Coronary artery (tissue), 2 donors: ENCODE measurements at regions not wholly inside any gene's neighbourhood (a gene's known extent, or its start where the extent isn't known, plus 50 kb on each side); places are given as distances from the start of the nearest gene placed in this dataset.

Source experiments
- DNase-seq: peaks from one replicate; pipeline ENCODE4 v3.0.0-alpha.2; 2017; ENCODE audit warnings: low spot score
- H3K27ac ChIP-seq, 2 donors: fragments of 200-600 bp; sonication (generic); one replicate each; pipeline ENCODE4 v1.5.1; 2016 to 2019
- H3K4me3 ChIP-seq: fragments of 200-600 bp; sonication (generic); 2 replicates; pipeline ENCODE4 v1.5.1; 2016; ENCODE audit warnings: mild to moderate bottlenecking, moderate library complexity
- CTCF ChIP-seq: fragments of 200-600 bp; sonication (generic); IDR thresholded peaks from one replicate; pipeline ENCODE4 v1.5.1; 2019; ENCODE audit warnings: antibody characterized with exemption

GRCh38 chr2:16493788-16494187 is 171.8 kb downstream of the CYRIA start:
- Histone ChIP-seq H3K4me3 (no peak overlapping the region), H3K27ac (no peak overlapping the region)
- TF ChIP-seq CTCF, result no peak
- DNase-seq, result no peak

GRCh38 chr2:16487686-16488085 is 177.9 kb downstream of the CYRIA start:
- TF ChIP-seq CTCF, result no peak
- H3K4me3 ChIP-seq, result no peak overlapping the region
- no peak for DNase-seq
- H3K27ac ChIP-seq, result no peak overlapping the region

- no peak for TF ChIP-seq CTCF
- no peak for DNase-seq
- H3K27ac ChIP-seq, result no peak overlapping the region
Observed at GRCh38 chr2:16485251-16485650, 180.4 kb downstream of the CYRIA start.

GRCh38 chr2:16482460-16482859 is 183.2 kb downstream of the CYRIA start:
- no peak for DNase-seq
- TF ChIP-seq CTCF, result no peak
- Histone ChIP-seq H3K27ac (no peak overlapping the region), H3K4me3 (no peak overlapping the region)

More at GRCh38 chr2:16485251-16485650, 180.4 kb downstream of the CYRIA start:
- no peak overlapping the region for H3K4me3 ChIP-seq

GRCh38 chr2:16481351-16481750 is 184.3 kb downstream of the CYRIA start:
- no peak for DNase-seq
- H3K27ac ChIP-seq, result no peak overlapping the region
- no peak for TF ChIP-seq CTCF
- H3K4me3 ChIP-seq, result no peak overlapping the region

- Histone ChIP-seq H3K4me3 (no peak overlapping the region), H3K27ac (no peak overlapping the region)
- DNase-seq, result no peak
- TF ChIP-seq CTCF, result no peak
Observed at GRCh38 chr2:16479721-16480120, 185.9 kb downstream of the CYRIA start.

- no peak overlapping the region for H3K27ac ChIP-seq
- no peak for DNase-seq
- H3K4me3 ChIP-seq, result no peak overlapping the region
- no peak for TF ChIP-seq CTCF
Observed at GRCh38 chr2:16478434-16479210, 187.0 kb downstream of the CYRIA start.
